ENCODE measurements at regions not wholly inside any gene's neighbourhood (a gene's known extent, or its start where the extent isn't known, plus 50 kb on each side); places are given as distances from the start of the nearest gene placed in this dataset.

DNA sequence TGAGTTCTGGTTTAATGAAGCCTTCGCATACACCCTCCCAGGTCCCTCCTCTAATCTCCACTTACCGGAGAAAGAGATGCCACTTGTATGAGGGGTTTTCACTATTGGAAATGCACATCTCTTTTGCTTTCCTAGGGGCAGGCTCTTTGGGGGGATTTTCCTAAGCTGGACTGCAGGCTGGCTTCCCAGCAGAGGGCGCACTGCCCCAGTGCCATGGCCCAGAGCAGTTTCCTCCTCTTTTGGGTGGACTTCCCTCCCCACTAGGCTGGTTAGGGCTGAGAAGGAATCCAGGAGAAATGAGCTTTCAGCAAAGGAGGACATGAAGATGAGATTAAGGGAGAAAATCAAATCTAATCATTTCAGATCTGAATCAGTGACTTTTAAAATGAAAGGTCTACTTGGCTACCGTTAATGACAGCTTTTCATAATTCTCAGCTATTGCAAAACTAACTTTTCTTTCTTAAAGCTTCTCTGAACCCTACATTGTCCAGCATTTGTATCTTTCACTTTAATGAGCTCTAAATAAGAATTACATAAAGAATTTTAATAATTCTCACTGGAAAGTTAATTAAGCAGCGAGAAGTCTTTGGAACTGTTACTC, 784.1 kb upstream of the FANCL start:
- TF ChIP-seq, protein P1, sequence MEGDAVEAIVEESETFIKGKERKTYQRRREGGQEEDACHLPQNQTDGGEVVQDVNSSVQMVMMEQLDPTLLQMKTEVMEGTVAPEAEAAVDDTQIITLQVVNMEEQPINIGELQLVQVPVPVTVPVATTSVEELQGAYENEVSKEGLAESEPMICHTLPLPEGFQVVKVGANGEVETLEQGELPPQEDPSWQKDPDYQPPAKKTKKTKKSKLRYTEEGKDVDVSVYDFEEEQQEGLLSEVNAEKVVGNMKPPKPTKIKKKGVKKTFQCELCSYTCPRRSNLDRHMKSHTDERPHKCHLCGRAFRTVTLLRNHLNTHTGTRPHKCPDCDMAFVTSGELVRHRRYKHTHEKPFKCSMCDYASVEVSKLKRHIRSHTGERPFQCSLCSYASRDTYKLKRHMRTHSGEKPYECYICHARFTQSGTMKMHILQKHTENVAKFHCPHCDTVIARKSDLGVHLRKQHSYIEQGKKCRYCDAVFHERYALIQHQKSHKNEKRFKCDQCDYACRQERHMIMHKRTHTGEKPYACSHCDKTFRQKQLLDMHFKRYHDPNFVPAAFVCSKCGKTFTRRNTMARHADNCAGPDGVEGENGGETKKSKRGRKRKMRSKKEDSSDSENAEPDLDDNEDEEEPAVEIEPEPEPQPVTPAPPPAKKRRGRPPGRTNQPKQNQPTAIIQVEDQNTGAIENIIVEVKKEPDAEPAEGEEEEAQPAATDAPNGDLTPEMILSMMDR (IDR thresholded peaks at IDR 0.05; ENCODE audit: unreplicated experiment): peak; percentile 46
- H3K27me3 Mint-ChIP-seq (ENCODE audit: low read depth): no peaks in the 10 kb centered on the region
- peaks cover 24% of the 10 kb centered on the region for H3K4me1 Mint-ChIP-seq
- peak in 1 of 2 experiments; percentile 51 for DNase-seq (ENCODE audit: low spot score in 2 of 2, unreplicated experiment in 2 of 2)
- H3K4me3 Mint-ChIP-seq: no peak overlapping the region
- no peaks in the 10 kb centered on the region for H3K36me3 Mint-ChIP-seq
- no peaks in the 10 kb centered on the region for H3K9me3 Mint-ChIP-seq
- H3K27ac Mint-ChIP-seq: no peak overlapping the region

GRCh38 chr2:59021786-59022185, 780.7 kb upstream of the FANCL start:
- Mint-ChIP-seq H3K27me3 (ENCODE audit: low read depth) (no peaks in the 10 kb centered on the region), H3K4me3 (no peak overlapping the region), H3K27ac (no peak overlapping the region), H3K36me3 (no peaks in the 10 kb centered on the region), H3K4me1 (peaks cover 34% of the 10 kb centered on the region), H3K9me3 (no peaks in the 10 kb centered on the region)
- DNase-seq (ENCODE audit: low spot score in 2 of 2, unreplicated experiment in 2 of 2): no peak
- TF ChIP-seq, protein P1 (IDR thresholded peaks at IDR 0.05; ENCODE audit: unreplicated experiment): no peak

DNA sequence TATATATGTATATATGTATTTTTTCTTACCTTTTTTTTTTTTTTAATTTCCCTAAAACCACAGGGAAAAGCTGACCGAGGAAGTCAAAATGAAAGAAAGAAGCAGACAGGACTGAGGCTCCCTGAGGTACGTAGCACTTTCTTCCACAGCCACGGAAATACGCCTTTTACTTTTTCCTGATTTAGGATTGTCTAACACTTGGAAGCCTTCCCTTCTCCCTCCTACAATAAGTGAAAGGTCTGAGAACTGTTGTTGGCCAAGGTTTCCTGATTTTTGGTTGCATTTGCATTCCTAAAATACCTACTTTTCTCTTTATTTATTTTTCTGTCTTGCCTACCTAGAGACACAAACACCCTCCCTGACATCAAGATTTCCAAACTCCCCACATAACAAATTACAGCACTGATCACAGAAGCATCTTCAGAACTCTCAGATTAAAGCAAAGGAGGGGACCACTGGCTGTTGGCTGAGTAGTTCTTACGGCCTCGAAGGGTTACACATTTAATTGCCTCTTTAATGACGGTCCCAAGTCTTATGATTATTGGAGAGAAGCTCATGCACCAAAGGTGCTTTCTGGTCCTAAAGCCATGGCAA, 778.5 kb upstream of the FANCL start:
- Mint-ChIP-seq H3K9me3 (peaks cover 10% of the 10 kb centered on the region), H3K27me3 (ENCODE audit: low read depth) (no peaks in the 10 kb centered on the region), H3K36me3 (peaks cover 10% of the 10 kb centered on the region), H3K27ac (no peak overlapping the region), H3K4me1 (peaks cover 19% of the 10 kb centered on the region), H3K4me3 (no peak overlapping the region)
- DNase-seq (ENCODE audit: low spot score in 2 of 2, unreplicated experiment in 2 of 2): no peak
- TF ChIP-seq, protein P1 (IDR thresholded peaks at IDR 0.05; ENCODE audit: unreplicated experiment): no peak

DNA sequence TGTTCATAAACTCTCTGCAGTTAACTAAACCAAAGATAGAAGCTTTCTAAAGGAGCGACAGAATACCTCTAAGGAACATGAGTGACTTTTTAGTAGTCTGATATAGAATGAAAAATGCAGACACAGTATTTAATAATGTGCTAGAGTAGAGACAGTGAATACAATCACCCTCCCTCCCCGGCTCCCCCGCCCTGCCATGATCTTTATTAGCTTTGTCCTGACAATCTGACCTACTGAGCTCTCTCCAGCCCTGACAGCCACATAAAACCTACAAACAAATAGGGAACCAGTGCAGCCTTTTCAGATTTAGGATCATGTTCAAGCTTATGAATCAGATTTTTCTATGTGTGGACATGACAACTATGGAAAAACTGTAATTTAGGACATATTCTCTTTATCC, 777.6 kb upstream of the FANCL start:
- Mint-ChIP-seq H3K27ac (no peak overlapping the region), H3K4me1 (peaks cover 19% of the 10 kb centered on the region), H3K36me3 (peaks cover 10% of the 10 kb centered on the region), H3K9me3 (peaks cover 16% of the 10 kb centered on the region), H3K27me3 (ENCODE audit: low read depth) (no peaks in the 10 kb centered on the region), H3K4me3 (no peak overlapping the region)
- DNase-seq (ENCODE audit: low spot score in 2 of 2, unreplicated experiment in 2 of 2): no peak
- TF ChIP-seq, protein P1 (IDR thresholded peaks at IDR 0.05; ENCODE audit: unreplicated experiment): no peak

DNA sequence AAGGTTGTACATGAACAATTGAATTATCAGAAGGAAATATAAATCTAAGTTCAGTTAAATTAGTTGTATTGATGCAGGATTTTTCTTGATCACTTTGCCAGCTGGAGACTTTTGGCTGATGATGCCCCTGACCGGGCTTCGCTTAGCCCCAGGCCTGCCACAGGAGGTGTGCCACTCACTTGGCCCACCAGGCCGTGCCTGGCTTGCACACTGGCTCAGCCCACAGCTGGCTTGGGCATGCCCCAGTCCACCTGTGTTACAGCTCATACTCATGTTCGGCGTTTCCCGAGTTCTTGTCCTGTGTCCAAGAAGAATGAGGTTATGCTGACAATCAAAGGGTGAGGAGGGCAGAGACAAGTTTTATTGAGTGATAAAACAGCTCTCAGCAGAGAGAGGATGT, 773.9 kb upstream of the FANCL start:
- peaks cover 15% of the 10 kb centered on the region for H3K4me1 Mint-ChIP-seq
- H3K4me3 Mint-ChIP-seq: no peak overlapping the region
- TF ChIP-seq, protein P1 (IDR thresholded peaks at IDR 0.05; ENCODE audit: unreplicated experiment): no peak
- no peaks in the 10 kb centered on the region for H3K27me3 Mint-ChIP-seq (ENCODE audit: low read depth)
- no peak for DNase-seq (ENCODE audit: low spot score in 2 of 2, unreplicated experiment in 2 of 2)
- peaks cover 22% of the 10 kb centered on the region for H3K9me3 Mint-ChIP-seq
- H3K27ac Mint-ChIP-seq: no peak overlapping the region
- H3K36me3 Mint-ChIP-seq: peaks cover 10% of the 10 kb centered on the region

All from mesothelial cell of epicardium (in vitro differentiated cells).